A673 (cell line): ENCODE measurements at regions not wholly inside any gene's neighbourhood (a gene's known extent, or its start where the extent isn't known, plus 50 kb on each side); places are given as distances from the start of the nearest gene placed in this dataset.

Experiments used
- CTCF ChIP-seq: fragments of 300-800, 200-600 bp; sonication (generic); conservative IDR thresholded peaks from 2 replicates; pipeline ENCODE4 v1.5.1; 2017; ENCODE audit warnings: low read depth, mild to moderate bottlenecking, antibody characterized with exemption, low read length, moderate library complexity, mixed read lengths
- EZH2 ChIP-seq: fragments of 200-600 bp; sonication (generic); IDR thresholded peaks from 2 replicates; pipeline ENCODE4 v1.6.1; 2017; ENCODE audit warnings: borderline replicate concordance, low read depth, mild to moderate bottlenecking, mixed read lengths, antibody characterized with exemption, low read length; ENCODE audit not compliant: poor library complexity, severe bottlenecking

DNA sequence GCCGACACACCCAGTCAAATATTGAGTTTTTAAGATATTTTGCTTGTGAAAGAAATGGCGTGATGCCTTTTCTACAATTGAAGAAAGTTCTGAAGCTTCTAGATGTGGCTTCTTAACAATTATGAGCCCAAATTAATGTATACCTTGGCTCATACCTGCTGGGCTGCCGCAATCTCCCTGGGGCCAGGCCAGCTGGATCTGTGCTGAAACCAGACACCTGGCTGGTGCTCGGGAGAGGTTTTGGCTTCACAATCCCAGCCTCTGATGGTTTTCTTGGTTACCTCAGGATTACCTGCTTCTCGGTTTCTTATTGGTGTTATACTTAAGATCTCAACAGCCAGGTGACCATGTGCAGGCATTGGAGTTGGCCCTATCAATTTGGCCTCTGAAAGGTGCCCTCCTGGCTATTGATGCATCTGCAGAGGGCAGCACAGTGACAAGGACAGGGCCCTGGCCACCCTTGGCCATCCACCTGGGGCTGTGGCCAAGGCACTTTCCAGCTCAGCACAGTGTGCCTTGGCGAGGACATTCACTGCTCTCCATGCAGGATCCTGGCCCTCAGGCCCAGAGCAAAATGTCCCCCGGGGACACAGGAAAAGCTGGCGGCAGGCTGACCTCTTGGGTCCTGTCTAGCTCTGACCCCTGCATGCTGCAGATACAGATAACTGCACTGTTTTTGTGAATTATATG lies 305.0 kb downstream of the ZNF536 start:
- TF ChIP-seq CTCF = no peak
- no peak for TF ChIP-seq EZH2
